Colonic mucosa (tissue), 4 donors: ENCODE measurements at regions not wholly inside any gene's neighbourhood (a gene's known extent, or its start where the extent isn't known, plus 50 kb on each side); places are given as distances from the start of the nearest gene placed in this dataset.

Experiments
- DNase-seq: peaks from one replicate; pipeline ENCODE4 v3.0.0-alpha.2; 2020
- H3K27ac ChIP-seq: fragments of 200-600 bp; one replicate; pipeline ENCODE4 v1.8.0; 2021
- H3K27me3 ChIP-seq: fragments of 200-600 bp; one replicate; pipeline ENCODE4 v1.8.0; 2021
- H3K36me3 ChIP-seq: fragments of 200-600 bp; one replicate; pipeline ENCODE4 v1.8.0; 2021
- H3K4me1 ChIP-seq: fragments of 200-600 bp; one replicate; pipeline ENCODE4 v1.8.0; 2021; ENCODE audit warnings: mild to moderate bottlenecking
- H3K4me3 ChIP-seq: fragments of 200-600 bp; one replicate; pipeline ENCODE4 v1.8.0; 2021
- H3K9ac ChIP-seq, 2 donors: one replicate each; pipeline ENCODE4 v1.7.0; 2013; ENCODE audit warnings: control low read depth in 2 of 2, low read depth in 2 of 2, low read length in 2 of 2
- H3K9me3 ChIP-seq: fragments of 200-600 bp; one replicate; pipeline ENCODE4 v1.8.0; 2021
- intact Hi-C: fragments of 100-400 bp; cut with DNase I; formaldehyde crosslinking; loops from one replicate; pipeline ENCODE4 v1.14.1; 2022
- TF ChIP-seq, protein P1 (sequence below): fragments of 200-600 bp; IDR thresholded peaks from one replicate; pipeline ENCODE4 v1.8.0; 2022; ENCODE audit warnings: antibody characterized with exemption, mild to moderate bottlenecking
- donor health status: healthy.
- donor health status: DM: no; HTN: no; CAD: no.
- donor health status: DM: no; HTN: no; CAD: no.

DNA sequence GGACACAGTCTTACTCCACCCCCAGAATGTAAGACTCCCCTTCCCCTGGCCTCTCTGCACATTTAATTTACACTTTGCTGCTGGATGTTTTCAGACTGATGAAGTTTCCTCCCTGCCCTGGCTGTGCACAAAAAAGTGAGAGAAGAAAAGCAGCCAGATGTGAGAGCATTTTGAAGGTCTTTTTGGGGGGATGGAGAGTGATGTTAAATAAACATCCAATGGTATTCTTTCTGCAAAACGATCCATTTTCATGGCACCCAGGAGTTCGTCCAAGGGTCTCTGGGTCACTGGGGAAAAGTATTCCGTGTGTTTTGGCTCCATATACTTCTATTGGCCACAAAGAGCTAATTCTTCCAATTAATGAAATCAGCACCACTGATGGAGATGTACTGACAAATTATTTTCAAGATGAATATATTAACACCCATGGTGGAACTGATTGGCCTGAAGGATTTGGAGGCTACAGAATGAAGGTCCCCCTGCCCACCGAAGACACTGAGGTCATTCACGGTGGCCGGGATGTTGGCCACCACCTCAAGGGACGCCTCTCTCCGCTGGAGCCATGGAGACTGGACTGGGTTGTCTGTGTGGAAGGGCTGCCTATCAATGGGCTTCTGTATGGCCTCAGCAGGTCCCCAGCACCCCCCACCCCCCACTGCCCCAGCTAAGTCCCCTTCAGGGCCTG, 107.6 kb upstream of the PKDCC start:
- no peak for DNase-seq
- Histone ChIP-seq H3K4me3 (no peak overlapping the region), H3K36me3 (no peaks in the 10 kb centered on the region), H3K4me1 (no peaks in the 10 kb centered on the region), H3K9ac (no peak overlapping the region), H3K9me3 (no peaks in the 10 kb centered on the region), H3K27ac (no peak overlapping the region), H3K27me3 (no peaks in the 10 kb centered on the region)
- TF ChIP-seq, protein P1, sequence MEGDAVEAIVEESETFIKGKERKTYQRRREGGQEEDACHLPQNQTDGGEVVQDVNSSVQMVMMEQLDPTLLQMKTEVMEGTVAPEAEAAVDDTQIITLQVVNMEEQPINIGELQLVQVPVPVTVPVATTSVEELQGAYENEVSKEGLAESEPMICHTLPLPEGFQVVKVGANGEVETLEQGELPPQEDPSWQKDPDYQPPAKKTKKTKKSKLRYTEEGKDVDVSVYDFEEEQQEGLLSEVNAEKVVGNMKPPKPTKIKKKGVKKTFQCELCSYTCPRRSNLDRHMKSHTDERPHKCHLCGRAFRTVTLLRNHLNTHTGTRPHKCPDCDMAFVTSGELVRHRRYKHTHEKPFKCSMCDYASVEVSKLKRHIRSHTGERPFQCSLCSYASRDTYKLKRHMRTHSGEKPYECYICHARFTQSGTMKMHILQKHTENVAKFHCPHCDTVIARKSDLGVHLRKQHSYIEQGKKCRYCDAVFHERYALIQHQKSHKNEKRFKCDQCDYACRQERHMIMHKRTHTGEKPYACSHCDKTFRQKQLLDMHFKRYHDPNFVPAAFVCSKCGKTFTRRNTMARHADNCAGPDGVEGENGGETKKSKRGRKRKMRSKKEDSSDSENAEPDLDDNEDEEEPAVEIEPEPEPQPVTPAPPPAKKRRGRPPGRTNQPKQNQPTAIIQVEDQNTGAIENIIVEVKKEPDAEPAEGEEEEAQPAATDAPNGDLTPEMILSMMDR: no peak
- intact Hi-C loops: no loop called here

DNA sequence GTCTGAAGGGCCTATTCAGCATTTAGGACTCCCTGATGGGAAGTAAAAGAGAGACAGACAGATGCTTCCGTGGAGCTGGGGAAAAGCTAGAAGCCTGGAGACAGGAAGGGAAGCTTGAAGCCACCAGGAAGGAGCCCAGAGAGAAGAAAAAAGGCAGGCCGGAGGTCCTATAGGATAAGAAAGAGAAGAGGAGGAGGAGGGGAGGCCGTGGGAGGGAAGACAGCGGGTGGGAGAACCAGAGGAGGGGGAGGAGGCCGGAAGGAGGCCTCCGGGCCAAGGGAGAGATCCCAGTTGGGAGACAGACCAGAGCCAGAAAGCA, 107.1 kb upstream of the PKDCC start:
- H3K27me3 ChIP-seq: no peaks in the 10 kb centered on the region
- H3K27ac ChIP-seq: no peak overlapping the region
- no peak overlapping the region for H3K9ac ChIP-seq
- no peak overlapping the region for H3K4me3 ChIP-seq
- TF ChIP-seq, protein P1: no peak
- H3K36me3 ChIP-seq: no peaks in the 10 kb centered on the region
- no peaks in the 10 kb centered on the region for H3K9me3 ChIP-seq
- no peaks in the 10 kb centered on the region for H3K4me1 ChIP-seq
- intact Hi-C loops: no loop called here
- no peak for DNase-seq

DNA sequence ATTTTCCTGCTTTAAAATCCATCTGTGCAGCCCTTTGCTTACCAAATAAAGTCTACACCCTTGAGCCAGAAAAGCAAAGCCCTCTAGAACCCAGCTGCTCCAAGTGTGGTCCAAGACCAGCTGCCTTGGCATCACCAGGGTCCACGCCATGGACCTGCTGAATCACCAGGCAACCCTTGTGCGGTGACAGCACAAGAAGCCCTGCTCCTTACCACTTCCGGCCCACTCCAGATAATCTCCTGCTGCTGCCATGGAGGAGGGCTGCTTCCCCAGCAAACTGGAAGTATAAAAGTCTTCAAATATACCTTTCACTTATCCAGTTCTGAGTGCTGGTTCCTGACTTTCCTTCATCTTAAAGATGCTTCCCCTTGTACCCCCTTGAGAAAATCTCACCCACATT, 106.0 kb upstream of the PKDCC start:
- no peaks in the 10 kb centered on the region for H3K4me1 ChIP-seq
- no peak overlapping the region for H3K9ac ChIP-seq
- H3K4me3 ChIP-seq: no peak overlapping the region
- TF ChIP-seq, protein P1: no peak
- no peak for DNase-seq
- H3K27me3 ChIP-seq: no peaks in the 10 kb centered on the region
- H3K36me3 ChIP-seq: no peaks in the 10 kb centered on the region
- no peaks in the 10 kb centered on the region for H3K9me3 ChIP-seq
- H3K27ac ChIP-seq: no peak overlapping the region
- intact Hi-C loops: no loop called here

DNA sequence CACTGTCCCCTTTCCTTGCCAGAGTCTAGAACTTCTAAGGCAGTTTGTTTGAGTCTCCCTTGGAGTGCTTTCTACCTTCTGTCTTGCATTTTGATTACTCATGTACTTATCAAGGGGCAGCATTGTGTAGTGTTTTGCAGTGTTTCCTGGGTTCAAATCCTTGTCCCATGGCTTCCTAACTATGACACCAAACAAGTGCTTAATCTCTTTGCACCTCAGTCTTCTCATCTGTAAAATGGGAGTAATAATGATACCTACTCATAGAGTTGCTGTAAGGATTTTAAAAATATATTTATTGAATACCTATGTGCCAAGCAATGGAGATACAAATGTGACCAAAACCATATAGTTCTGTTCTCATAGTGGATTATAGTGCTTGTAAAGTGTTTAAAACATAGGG, 105.5 kb upstream of the PKDCC start:
- no peak for DNase-seq
- Histone ChIP-seq H3K4me3 (no peak overlapping the region), H3K4me1 (no peaks in the 10 kb centered on the region), H3K27me3 (no peaks in the 10 kb centered on the region), H3K27ac (no peak overlapping the region), H3K36me3 (no peaks in the 10 kb centered on the region), H3K9me3 (no peaks in the 10 kb centered on the region), H3K9ac (no peak overlapping the region)
- TF ChIP-seq, protein P1: no peak
- intact Hi-C loops: no loop called here

DNA sequence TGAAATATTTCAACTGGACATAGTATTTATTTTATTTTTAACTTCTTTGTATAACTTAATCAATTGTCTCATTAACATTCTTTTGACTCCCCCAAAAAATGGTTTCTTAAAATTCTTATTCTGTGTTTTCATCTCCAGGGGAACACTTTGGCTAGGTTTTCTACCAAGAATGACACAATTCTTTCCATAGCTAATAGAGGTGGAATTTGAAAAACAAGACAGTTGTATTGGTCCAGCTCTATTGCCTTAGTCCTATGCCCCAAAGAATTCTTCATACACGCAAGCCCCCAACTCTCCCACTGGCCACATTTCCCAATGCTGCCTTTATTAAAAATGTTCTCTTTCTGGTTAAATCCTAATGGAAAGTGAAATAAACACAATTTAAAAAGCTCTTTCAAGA, 104.7 kb upstream of the PKDCC start:
- no peaks in the 10 kb centered on the region for H3K36me3 ChIP-seq
- H3K27ac ChIP-seq: no peak overlapping the region
- DNase-seq: no peak
- H3K4me3 ChIP-seq: no peak overlapping the region
- intact Hi-C loops: no loop called here
- no peaks in the 10 kb centered on the region for H3K4me1 ChIP-seq
- TF ChIP-seq, protein P1: no peak
- H3K9me3 ChIP-seq: no peaks in the 10 kb centered on the region
- H3K9ac ChIP-seq: no peak overlapping the region
- no peaks in the 10 kb centered on the region for H3K27me3 ChIP-seq
